ENCODE measurements at regions not wholly inside any gene's neighbourhood (a gene's known extent, or its start where the extent isn't known, plus 50 kb on each side); places are given as distances from the start of the nearest gene placed in this dataset.
"Not testable (repeated sequence)": the region's sequence is repeated elsewhere in the genome, so short reads cannot be mapped to it uniquely, and the experiment has no call there.

DNA sequence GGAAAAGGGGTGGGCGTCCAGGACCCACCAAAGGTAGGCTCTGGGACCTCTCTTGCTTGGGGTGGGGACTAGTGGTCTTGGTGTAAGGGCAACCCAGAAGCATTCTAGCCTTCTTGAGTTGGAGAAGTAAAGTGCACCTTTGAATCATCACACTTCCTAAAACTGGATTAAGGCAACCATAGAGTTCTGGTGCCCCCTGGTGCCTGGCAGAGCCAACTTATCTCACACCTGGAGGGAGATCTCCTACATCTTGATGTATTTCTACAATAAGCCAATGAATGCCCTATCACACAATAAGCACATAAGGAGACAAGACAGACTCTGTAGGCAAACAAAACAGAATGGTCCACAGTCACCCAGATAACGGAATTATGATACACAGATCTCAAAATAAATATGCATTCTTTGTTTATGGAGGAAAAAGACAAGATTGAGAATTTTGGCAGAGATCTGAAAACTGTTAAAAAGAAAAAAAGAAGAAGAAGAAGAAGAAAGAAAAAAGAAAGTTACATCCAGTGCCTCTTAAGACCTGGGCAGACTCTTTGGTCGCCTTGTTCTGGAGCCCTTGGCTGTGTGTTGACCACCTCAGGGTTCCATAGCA lies 95.9 kb upstream of the PPP2R5C start:
- peak; percentile 26 for DNase-seq (ENCODE audit: low read depth)
- H3K4me3 ChIP-seq (ENCODE audit: low read length): no peak overlapping the region
- TF ChIP-seq, protein P1, sequence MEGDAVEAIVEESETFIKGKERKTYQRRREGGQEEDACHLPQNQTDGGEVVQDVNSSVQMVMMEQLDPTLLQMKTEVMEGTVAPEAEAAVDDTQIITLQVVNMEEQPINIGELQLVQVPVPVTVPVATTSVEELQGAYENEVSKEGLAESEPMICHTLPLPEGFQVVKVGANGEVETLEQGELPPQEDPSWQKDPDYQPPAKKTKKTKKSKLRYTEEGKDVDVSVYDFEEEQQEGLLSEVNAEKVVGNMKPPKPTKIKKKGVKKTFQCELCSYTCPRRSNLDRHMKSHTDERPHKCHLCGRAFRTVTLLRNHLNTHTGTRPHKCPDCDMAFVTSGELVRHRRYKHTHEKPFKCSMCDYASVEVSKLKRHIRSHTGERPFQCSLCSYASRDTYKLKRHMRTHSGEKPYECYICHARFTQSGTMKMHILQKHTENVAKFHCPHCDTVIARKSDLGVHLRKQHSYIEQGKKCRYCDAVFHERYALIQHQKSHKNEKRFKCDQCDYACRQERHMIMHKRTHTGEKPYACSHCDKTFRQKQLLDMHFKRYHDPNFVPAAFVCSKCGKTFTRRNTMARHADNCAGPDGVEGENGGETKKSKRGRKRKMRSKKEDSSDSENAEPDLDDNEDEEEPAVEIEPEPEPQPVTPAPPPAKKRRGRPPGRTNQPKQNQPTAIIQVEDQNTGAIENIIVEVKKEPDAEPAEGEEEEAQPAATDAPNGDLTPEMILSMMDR (conservative IDR thresholded peaks at IDR 0.05; ENCODE audit: low read length): peak; percentile 54

DNA sequence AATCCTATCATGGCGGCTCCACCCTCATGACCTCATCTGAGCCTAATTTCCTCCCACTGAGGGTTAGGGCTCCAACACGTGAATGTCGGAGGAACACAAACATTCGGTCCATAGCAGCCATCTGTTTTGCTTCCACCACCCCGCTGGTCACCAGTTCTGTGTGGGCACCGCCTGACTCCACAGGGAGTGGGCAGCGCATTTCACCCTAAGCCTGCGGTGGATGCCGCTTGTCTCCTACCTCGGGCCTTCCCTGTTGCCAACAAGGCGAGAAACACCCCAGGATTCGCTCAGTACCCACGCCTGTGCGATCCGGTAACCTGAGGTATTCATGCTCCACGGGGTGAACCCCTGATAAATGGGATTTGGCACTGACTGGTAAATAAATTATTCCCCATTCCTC lies 95.2 kb upstream of the PPP2R5C start:
- TF ChIP-seq, protein P1 (conservative IDR thresholded peaks at IDR 0.05; ENCODE audit: low read length): no peak
- no peak overlapping the region for H3K4me3 ChIP-seq (ENCODE audit: low read length)
- no peak for DNase-seq (ENCODE audit: low read depth)

DNA sequence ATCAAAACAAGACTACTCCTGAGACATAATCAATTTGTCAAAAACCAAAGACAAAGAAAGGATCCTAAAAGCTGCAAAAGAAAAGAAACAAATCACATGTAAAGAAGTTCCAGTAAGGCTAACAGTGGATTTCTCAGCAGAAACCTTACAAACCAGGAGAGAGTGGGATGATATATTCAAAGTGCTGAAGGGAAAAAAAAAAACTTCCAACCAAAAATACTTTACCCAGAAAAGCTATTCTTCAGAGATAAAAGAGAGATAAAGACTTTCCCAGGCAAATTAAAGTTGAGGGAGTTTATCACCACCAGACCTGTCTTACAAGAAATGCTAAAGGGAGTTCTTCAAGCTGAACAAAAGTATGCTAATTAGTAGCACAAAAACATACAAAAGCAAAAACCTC lies 91.9 kb upstream of the PPP2R5C start:
- TF ChIP-seq, protein P1 (conservative IDR thresholded peaks at IDR 0.05; ENCODE audit: low read length): no peak
- no peak for DNase-seq (ENCODE audit: low read depth)

DNA sequence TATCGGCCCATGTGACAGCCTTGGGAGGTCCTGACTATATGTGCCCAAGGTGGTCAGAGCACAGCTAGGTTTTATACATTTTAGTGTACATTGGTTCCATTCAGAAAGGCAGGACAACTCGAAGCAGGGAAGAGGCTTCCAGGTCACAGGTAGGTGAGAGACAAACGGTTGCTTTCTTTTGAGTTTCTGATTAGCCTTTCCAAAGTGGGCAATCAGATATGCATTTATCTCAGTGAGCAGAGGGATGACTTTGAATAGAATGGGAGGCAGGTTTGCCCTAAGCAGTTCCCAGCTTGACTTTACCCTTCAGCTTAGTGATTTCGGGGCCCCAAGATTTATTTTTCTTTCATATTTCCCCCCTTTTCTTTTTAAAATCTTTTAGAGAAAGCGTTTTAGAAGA lies 87.6 kb upstream of the PPP2R5C start:
- no peak overlapping the region for H3K4me3 ChIP-seq (ENCODE audit: low read length)
- TF ChIP-seq, protein P1 (conservative IDR thresholded peaks at IDR 0.05; ENCODE audit: low read length): no peak
- DNase-seq (ENCODE audit: low read depth): no peak

More for the DNA sequence above, 91.9 kb upstream of the PPP2R5C start:
- H3K4me3 ChIP-seq (ENCODE audit: low read length): no peak overlapping the region

DNA sequence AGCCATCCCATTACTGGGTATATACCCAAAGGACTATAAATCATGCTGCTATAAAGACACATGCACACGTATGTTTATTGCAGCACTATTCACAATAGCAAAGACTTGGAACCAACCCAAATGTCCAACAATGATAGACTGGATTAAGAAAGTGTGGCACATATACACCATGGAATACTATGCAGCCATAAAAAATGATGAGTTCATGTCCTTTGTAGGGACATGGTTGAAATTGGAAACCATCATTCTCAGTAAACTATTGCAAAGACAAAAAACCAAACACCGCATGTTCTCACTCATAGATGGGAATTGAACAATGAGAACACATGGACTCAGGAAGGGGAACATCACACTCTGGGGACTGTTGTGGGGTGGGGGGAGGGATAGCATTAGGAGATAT lies 85.7 kb upstream of the PPP2R5C start:
- DNase-seq (ENCODE audit: low read depth); H3K4me3 ChIP-seq (ENCODE audit: low read length): not testable (repeated sequence)

DNA sequence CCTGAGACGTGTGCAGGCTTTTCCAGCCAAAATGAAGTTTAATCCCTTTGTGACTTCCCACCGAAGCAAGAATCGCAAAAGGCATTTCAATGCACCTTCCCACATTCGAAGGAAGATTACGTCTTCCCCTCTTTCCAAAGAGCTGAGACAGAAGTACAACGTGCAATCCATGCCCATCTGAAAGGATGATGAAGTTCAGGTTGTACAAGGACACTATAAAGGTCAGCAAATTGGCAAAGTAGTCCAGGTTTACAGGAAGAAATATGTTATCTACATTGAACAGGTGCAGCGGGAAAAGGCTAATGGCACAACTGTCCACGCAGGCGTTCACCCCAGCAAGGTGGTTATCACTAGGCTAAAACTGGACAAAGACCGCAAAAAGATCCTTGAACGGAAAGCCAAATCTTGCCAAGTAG lies 83.6 kb upstream of the PPP2R5C start:
- not testable (repeated sequence) for H3K4me3 ChIP-seq (ENCODE audit: low read length); DNase-seq (ENCODE audit: low read depth)

DNA sequence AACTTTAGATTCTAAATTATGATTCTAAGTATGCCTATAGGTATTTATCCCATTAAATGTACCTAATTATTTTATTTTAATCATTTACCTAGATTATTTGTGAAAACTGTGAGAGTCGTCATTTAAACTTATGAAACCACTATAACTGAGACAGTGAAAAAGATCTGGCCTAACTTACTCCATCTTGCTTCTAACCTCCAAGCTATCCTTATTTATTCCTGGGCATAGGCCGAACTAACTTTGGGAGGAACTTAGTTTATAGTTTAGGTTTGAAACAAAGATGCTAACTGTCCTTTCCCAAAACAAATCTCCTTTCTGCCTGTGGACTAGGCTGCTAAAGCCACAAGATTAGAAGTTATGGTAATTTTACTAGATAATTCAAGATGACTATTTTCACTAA lies 79.7 kb upstream of the PPP2R5C start:
- TF ChIP-seq, protein P1 (conservative IDR thresholded peaks at IDR 0.05; ENCODE audit: low read length): no peak
- no peak overlapping the region for H3K4me3 ChIP-seq (ENCODE audit: low read length)
- DNase-seq (ENCODE audit: low read depth): no peak

DNA sequence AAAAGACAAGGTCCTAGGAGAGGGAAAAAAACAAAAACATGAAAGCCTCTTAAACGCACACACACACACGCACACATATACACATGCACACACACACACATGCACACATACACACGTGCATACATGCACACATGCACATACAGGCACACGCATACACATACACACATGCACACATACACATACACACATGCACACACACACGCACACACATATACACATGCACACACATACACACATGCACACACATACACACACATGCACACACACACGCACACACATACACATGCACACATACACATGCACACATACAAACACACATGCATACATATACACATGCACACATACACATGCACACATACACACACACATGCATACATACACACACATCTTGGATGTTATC lies 78.1 kb upstream of the PPP2R5C start:
- DNase-seq (ENCODE audit: low read depth): no peak
- no peak overlapping the region for H3K4me3 ChIP-seq (ENCODE audit: low read length)
- TF ChIP-seq, protein P1 (conservative IDR thresholded peaks at IDR 0.05; ENCODE audit: low read length): no peak
